RCC 7860 (cell line): ENCODE measurements at regions not wholly inside any gene's neighbourhood (a gene's known extent, or its start where the extent isn't known, plus 50 kb on each side); places are given as distances from the start of the nearest gene placed in this dataset.
A peak's percentile ranks its signal among the peaks of the same experiment; 100 is the strongest.
"Not testable (repeated sequence)": the region's sequence is repeated elsewhere in the genome, so short reads cannot be mapped to it uniquely, and the experiment has no call there.

Experiments
- DNase-seq: peaks from one replicate; pipeline ENCODE4 v3.0.0-alpha.2; 2015; ENCODE audit warnings: low spot score
- FAIRE-seq: peaks from 2 replicates; lab custom pipeline; 2012; peaks lifted over from hg19 to GRCh38; lab: Jason Lieb, UNC

DNA sequence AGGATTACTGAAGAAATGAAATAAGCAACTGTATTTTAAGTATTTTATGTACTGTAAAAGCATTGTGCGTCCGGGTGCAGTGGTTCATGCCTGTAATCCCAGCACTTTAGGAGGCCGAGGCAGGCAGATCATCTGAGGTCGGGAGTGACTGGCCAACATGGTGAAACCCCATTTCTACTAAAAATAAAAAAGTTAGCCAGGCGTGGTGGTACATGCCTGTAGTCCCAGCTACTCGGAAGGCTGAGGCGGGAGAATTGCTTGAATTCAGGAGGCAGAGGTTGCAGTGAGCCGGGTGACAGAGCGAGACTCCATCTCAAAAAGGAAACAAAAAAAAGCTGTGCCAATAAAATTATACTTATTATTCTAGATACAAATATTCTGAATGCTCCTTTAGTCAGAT lies 215.4 kb upstream of the DMRT1 start:
- DNase-seq, FAIRE-seq: not testable (repeated sequence)

DNA sequence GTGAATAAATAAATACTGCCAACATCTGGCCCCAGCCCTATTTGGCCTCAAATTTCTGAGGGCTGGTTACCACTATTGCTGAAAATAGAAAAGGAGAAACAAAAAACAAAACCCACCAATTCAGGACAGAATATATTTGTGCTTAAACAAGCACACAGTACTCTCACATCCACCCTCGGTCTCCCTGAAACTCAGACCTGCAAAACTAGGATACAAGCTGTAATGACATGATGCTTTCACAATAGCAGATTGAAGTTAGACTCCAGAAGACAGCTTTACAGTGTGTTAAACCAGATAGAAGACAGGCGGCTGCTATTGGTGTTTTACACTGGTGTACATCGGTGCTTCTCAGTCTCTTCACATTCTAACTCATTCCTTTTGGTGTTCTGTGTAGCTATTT lies 214.9 kb upstream of the DMRT1 start:
- no peak for DNase-seq
- FAIRE-seq, result no peak

DNA sequence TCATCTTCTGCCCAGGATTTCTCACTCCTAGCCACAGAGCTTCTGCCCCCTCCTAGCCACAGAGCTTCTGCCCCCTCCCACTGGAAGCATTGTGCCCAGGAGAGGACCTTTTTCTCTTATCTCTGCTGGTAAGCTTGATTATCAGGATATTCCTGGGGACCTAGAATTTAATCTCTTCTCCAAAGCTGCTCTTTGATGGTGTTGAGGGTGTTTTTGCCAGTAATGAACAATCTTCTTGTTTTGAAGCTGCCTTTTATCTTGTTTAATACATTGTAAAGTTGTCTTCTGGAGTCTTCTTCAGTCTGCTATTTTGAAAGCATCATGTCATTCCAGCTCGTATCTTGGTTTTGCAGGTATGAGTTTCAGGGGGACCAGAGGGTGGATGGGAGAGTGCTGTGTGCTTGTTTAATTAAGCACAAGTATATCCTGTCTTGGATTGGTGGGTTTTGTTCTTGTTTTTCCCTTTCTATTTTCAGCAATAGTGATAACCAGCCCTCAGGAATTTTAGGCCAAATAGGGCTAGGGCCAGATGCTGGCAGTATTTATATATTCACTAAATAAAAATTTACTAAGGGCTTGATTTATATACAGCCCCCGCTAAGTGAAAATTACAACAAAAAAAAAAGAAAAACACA lies 214.0 kb upstream of the DMRT1 start:
- FAIRE-seq (no peak), DNase-seq (no peak)

DNA sequence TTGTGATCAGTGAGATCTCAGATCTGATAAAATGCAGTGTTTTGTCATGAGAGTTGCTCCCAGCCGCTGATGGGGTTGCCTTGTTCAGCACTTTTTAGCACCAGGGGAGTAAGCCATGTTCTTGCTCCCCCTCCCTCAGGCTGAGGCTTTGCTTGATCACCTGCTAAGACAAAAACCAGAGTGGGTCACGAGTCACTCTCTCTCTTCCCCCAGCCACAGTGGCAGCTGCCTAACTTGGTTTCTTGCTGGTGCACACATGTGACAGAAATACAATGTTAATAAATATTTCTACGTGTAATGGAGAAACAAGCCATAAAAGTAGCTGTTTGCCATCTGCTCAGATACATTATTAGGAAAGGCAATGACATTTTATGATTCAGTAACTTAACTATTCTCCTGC lies 212.4 kb upstream of the DMRT1 start:
- FAIRE-seq, result no peak
- no peak for DNase-seq

DNA sequence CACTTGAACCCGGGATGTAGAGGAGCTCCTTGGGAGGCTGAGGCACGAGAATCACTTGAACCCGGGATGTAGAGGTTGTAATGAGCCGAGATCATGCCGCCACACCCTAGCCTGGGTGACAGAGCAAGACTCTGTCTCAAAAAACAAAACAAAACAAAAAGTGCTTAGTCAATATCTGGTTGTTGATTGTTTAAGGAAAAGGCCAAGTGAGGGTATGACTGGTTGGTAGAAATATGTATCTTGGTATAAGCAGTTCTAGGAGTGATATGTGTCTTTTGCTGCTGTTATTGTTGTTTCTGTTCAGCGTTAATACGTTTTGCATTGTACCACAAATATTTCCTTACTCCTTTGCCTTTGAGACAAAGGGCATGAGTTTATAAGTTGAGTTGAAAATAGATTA lies 210.7 kb upstream of the DMRT1 start:
- DNase-seq (no peak), FAIRE-seq (no peak)

DNA sequence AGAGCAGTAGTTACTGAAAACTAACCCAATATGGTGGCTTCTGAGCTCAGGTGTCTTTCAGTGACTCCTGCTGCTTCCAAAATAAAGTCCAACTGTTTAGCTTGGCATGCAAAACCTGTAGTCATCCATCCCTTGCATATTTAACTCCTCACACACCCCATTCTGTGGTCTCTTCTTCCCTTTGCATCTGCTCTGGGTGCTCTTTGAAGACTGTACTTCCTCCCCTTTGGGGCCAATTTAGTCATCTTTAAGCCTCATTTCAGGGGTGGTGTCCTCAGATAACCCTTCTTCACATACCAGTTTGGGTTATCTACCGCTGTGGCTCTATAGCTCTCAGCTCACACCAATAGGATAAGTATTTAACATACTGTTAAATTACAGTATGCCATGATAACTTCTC lies 209.9 kb upstream of the DMRT1 start:
- FAIRE-seq (no peak), DNase-seq (no peak)

DNA sequence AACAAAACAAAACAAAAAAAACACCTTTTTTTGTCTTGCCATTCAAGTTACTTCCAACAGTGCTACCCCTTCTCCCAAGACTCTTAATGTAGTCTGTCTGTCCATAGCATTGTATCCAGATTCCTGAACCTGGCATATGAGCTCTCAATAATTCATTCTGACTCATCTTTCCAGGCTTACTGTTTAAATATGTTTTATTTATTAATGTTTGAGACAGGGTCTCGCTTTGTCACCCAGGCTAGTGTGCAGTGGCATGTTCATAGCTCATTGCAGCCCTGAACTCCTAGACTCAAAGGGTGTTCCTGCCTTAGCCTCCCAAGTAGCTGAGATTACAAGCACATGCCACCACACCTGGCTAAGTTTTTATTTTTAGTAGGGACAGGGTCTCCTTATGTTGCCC lies 208.0 kb upstream of the DMRT1 start:
- FAIRE-seq, result no peak
- DNase-seq, result no peak

DNA sequence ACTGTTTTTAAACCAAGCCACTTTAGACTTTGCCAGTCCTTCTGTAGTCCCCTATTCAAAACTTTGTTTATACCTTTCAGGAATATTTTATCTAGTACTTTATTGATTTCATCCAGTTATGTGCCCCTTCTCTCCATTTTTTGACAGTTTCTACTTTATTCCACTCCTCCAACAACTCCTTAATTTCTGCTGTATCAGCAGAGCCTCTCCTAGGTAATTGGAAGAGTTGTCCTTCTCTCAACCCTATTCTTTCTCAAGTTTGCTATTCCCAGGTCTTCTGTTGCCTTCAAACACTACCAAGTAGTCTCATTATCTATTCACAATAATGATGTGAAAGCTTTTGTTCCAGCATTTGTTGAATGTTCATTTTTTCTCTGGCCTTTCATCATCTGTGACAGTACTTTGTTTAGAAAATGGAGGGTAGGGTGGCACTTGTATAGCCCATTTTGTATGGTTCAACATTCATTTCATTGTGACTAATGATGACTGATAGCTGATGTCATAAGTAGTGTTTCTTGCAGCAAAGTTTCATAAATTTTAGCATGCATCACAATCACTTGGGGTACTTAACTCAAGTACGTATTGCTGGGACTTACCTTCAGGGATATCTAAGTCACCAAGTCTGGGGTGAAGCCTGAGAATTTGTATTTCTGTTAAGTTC lies 204.4 kb upstream of the DMRT1 start:
- no peak for FAIRE-seq
- no peak for DNase-seq

DNA sequence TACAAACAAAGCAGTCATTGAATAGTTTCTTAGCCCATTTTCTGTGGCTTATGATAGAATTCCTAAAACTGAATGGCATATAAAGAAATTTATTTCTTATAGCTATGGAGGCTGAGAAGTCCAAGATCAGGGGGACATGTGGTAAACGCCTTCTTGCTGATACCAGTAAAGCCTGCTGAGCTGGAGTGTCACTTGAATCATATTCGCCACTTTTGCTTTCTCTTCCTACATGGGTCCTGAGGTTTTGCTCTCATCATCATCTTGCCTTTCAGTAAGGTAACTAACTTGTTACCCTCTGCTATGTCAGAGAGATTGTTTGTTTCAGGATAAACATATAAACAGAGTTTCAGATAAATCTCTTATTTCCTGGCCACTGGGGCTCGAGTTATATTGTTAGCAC lies 203.3 kb upstream of the DMRT1 start:
- FAIRE-seq, result no peak

DNA sequence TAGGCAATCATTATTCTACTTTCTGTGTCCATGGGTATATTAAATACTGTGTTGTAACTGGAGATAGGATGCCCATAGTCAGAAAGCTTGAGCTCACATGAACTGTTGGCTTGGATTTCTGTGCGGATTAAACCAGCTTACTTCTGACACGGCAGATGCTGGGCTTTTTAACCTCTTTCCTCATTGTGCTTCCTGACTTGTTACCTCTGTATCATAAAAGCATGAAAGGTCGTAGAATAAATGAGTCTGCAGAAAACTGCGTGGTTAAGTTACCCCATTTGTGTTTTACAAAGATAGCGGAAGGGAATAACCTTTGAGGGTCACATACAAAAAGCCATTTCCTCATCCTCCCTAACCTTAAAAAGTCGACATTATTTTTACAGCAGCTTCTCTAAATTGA lies 199.5 kb upstream of the DMRT1 start:
- DNase-seq (no peak), FAIRE-seq (no peak)

More for the DNA sequence above, 203.3 kb upstream of the DMRT1 start:
- no peak for DNase-seq

DNA sequence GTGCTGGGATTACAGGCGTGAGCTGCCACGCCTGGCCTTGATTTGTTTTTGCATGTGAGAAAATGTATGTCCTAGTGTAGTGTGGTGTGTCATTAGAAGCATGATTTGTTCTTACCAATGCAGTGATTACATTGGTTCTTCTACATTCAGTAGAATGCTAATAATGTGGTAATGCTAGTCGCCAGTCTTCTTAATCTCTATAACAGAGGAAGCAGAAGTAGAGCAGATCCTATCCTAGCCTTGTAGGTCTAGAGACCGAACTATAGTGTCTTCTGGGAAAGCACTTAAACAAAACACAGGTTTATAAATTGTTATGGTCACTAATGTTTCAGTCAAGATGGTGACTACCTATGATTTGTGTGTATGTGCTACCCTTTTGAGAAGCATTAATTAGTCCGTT lies 197.5 kb upstream of the DMRT1 start:
- no peak for DNase-seq
- no peak for FAIRE-seq

DNA sequence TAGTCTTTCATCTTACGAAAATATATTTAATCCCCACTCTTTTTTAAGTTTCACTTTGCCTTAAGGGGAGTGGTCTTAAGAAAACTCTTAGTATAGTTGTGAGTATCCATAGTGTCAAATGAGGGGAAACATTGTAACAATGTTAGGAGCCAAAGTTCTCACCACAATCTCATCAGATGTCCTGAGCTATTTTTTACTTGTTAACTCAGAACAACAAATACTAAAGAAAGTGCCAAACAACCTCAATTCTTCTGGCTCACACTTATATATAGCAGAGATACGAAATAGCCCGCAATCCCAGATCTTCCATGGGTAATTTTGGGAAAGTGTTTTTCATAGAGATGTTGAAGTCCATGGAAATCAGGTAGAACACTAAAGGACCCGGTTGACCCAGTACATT lies 194.0 kb upstream of the DMRT1 start:
- no peak for FAIRE-seq
- DNase-seq, result no peak

DNA sequence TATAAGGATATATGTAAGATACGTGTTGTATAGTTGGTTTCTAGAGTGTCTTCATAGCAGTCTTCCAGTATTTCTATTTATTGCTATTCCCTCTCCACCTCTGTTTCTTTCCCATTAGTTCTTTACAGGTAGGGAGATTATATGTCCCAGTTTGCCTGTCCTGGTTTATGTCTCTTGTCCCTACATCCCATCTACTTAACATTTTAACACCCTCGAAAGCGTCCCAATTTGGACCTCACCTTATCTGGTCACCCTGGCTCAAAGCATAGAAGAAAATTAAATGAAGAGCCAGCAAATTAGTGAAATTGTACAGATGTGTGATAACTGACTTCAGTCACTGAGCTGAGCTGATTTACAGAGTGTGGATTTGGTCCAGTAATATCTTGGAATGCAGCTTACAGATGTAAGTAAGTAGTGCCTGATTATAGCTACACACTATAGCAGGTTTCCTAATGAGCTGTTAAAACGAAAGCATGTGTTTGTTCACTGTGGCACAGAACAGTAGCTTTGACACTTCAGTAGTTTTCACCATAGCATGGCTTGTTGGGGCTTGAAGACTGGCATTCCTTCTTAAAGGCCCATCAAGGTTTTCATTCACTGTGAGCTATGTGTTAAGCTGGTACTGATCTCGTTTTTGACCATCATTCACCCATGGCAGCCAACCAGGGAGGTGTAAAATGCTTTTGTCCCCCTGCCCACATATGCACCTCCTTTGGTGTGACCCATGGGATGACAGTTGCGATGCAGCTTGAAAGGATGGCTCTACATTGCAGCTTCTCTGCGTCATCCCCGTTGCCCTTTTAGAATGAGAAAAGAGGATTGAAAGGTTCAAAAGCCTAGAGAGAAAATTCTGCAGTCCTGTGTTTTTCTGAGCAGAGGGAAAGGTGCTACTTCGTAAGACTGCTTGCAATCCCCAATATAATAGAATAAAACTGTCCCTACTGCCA lies 192.1 kb upstream of the DMRT1 start:
- DNase-seq (peak; percentile 11), FAIRE-seq (peak; percentile 29)

DNA sequence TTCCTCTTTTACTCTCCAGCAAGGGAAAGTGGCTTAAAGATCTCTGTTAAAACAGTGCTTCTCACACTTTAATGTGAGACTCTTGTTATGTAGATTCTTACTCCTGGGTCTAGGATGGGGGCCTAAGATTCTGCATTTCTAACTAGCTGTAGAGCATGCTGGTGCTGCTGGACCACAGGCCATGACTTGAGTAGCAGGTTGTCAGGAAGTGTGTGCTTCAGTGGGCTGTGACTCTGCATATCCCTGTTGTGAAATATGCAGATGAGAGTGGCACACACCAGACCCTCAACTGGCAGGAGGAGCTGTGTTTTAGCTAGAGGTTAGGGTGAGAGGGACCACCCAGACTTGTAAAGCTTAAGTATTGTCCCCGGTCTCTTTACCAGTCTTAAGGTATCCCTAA lies 191.1 kb upstream of the DMRT1 start:
- no peak for FAIRE-seq

DNA sequence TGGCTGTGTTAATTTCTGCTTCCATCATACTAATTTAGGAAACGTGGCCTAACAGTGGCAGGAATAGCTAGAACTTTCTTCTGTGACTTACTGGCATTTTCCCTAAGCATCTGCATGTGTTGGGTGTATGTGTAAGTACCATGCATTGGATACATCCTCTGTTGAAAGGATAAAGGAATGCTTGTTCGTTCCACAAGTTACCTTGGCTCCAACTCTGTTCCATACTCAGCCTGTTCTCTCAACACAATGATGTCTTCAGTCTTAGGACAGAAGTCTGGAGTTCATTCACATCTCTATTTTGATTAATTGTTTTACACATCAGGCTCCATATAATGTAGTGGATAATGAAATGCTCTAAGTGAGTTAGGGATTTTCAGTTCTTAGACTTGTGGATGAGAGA lies 190.1 kb upstream of the DMRT1 start:
- no peak for FAIRE-seq
- DNase-seq, result no peak

More for the DNA sequence above, 191.1 kb upstream of the DMRT1 start:
- no peak for DNase-seq

DNA sequence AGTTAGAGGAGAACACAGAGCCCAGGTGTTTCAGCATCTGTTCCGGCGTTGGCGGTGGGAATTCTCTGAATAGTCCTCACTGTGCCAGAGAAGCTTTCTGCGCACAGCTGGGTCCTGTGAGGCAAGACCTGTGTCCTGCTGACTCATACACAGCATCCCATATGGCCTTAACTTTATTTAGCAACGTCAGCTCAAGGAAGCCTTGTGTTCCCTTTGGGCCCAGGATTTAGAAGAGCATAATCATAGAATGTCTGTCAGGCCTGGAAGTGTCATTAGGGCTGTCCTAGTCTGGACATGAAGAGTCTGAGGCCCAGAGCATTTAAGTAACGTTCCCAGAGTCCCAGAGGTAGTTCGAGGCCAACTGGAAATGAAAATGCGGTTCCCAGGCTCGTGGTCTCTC lies 188.6 kb upstream of the DMRT1 start:
- no peak for FAIRE-seq
- DNase-seq, result no peak

DNA sequence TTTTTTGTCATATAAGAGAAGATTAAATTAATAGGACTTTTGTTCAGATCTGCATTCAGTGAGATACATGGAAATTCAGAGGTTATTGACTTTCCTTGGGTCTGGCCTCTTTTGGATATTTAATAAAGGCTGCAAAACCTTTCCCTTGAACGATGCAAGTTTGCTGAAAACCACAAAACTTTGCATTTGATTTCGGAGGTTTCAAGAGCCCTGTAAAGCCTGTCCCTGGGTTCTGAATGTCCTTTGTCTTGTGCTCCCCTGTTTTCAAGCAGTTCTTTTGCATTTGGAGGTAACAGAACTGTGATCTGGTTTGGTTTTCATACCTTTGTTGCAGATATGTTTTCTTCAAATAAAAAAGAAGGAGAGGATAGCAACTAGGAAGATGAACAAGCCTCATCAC lies 188.1 kb upstream of the DMRT1 start:
- FAIRE-seq, result no peak
- DNase-seq, result no peak

DNA sequence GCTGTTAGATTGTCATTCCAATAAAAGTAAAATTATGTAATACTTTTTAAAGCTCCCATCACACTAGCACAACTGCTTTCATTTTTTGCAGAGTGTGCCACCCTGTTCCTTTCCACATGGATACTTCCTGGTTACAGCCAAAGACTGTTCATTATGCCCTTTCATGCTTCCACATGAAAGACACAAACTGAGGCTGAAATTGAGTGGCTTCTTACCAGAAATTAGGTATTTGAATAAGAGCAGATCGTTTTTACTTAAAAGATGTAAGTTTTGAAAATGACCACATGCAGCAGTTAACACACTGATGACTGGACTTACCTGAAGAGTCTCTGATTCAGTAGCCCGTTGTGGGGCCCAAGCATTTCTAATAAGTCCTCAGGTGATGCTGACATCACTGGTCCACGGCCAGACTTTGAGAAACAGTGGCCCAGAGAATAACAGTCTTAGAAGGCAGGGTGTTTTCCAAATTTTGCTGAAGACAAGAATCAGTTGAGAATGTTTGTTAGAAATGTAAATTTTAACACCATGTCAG lies 187.6 kb upstream of the DMRT1 start:
- FAIRE-seq (no peak), DNase-seq (no peak)

DNA sequence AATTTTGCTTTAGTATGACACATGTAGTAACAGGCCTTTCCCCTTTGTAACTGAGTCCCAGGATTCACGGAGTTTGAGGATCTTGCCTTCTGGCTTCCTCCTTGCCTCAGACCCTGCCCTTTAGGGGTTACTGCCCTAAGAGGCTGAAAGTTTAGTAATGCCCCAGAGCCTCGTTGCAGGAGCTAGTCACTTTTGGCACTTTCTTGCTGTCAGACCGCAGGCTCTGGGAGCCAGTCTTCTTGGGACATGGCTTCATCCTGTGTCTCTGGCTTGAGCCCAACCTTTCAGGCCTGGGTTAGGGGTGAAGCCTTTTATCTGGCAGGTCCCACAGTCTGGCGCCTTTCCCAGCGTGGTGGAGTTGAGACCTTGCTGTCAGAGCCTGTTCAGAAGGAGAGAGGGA lies 185.6 kb upstream of the DMRT1 start:
- DNase-seq (no peak), FAIRE-seq (no peak)

DNA sequence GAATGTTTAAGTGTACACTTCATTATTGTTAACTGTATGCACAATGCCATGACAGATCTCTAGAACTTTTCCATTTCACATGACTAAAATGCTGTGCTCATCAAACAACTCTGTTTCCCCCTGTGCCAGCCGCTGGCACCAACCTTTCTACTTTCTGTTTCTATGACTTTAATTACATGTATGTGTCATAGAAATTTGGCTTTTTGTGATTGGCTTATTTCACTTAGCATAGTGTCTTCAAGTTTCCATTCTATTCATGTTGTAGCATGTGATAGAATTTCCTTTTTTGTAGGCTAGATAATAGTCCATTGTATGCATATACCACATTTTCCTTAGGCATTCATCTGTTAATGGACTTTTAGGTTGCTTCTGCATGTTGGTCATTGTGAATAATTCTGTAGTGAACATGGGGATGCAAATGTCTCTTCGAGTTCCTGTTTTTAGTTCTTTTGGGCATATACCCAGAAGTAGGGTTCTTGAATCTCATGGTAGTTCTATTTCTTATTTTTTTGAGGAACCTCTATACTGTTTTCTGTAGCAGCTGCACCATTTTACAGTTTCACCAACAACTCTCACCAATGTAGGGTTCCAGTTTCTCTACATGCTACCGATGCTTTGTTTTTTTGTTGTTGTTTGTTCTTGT lies 184.4 kb upstream of the DMRT1 start:
- no peak for FAIRE-seq
- no peak for DNase-seq

DNA sequence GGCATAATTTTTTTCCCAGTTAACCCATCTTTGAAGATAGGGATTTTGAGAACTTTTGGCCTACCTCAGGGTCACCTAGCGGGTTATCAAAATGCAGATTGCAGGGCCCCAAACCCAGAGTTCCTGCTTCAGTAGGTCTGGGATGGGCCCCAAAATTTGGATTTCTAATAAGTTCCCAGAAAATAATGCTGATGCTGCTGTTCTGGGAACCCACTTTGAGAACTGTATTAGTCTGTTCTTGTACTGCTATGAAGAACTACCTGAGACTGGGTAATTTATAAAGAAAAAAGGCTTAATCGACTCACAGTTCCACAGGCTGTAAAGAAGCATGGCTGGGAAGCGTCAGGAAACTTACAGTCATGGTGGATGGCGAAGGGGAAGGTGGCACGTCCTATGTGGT lies 182.2 kb upstream of the DMRT1 start:
- no peak for DNase-seq
- no peak for FAIRE-seq
